ENCODE measurements at regions not wholly inside any gene's neighbourhood (a gene's known extent, or its start where the extent isn't known, plus 50 kb on each side); places are given as distances from the start of the nearest gene placed in this dataset.

GRCh38 chr20:18921291-18921690, 107.7 kb downstream of the SCP2D1 start:
- FAIRE-seq (no peak), DNase-seq (ENCODE audit: insufficient read length, low spot score) (no peak)
- no peak for TF ChIP-seq CTCF (IDR thresholded peaks at IDR 0.05; ENCODE audit: insufficient read depth, missing control alignments)

- no peak for TF ChIP-seq CTCF (IDR thresholded peaks at IDR 0.05; ENCODE audit: insufficient read depth, missing control alignments)
- no peak for DNase-seq (ENCODE audit: insufficient read length, low spot score)
- no peak for FAIRE-seq
Measured at GRCh38 chr20:18922251-18922650, 108.7 kb downstream of the SCP2D1 start.

- no peak for FAIRE-seq
- no peak for DNase-seq (ENCODE audit: insufficient read length, low spot score)
- no peak for TF ChIP-seq CTCF (IDR thresholded peaks at IDR 0.05; ENCODE audit: insufficient read depth, missing control alignments)
Measured at GRCh38 chr20:18922898-18923297, 109.3 kb downstream of the SCP2D1 start.

- DNase-seq (ENCODE audit: insufficient read length, low spot score), result no peak
- no peak for FAIRE-seq
- no peak for TF ChIP-seq CTCF (IDR thresholded peaks at IDR 0.05; ENCODE audit: insufficient read depth, missing control alignments)
Measured at GRCh38 chr20:18926965-18927364, 113.4 kb downstream of the SCP2D1 start.

GRCh38 chr20:18928626-18929025, 115.0 kb downstream of the SCP2D1 start:
- FAIRE-seq (no peak), DNase-seq (ENCODE audit: insufficient read length, low spot score) (no peak)
- TF ChIP-seq CTCF (IDR thresholded peaks at IDR 0.05; ENCODE audit: insufficient read depth, missing control alignments), result no peak

GRCh38 chr20:18929800-18930199, 116.2 kb downstream of the SCP2D1 start:
- FAIRE-seq (no peak), DNase-seq (ENCODE audit: insufficient read length, low spot score) (no peak)
- no peak for TF ChIP-seq CTCF (IDR thresholded peaks at IDR 0.05; ENCODE audit: insufficient read depth, missing control alignments)

GRCh38 chr20:18943542-18943941, 130.0 kb downstream of the SCP2D1 start:
- no peak for FAIRE-seq
- no peak for DNase-seq (ENCODE audit: insufficient read length, low spot score)

More at GRCh38 chr20:18943542-18943941, 130.0 kb downstream of the SCP2D1 start:
- no peak for TF ChIP-seq CTCF (IDR thresholded peaks at IDR 0.05; ENCODE audit: insufficient read depth, missing control alignments)
